ENCODE measurements at regions not wholly inside any gene's neighbourhood (a gene's known extent, or its start where the extent isn't known, plus 50 kb on each side); places are given as distances from the start of the nearest gene placed in this dataset.

DNA sequence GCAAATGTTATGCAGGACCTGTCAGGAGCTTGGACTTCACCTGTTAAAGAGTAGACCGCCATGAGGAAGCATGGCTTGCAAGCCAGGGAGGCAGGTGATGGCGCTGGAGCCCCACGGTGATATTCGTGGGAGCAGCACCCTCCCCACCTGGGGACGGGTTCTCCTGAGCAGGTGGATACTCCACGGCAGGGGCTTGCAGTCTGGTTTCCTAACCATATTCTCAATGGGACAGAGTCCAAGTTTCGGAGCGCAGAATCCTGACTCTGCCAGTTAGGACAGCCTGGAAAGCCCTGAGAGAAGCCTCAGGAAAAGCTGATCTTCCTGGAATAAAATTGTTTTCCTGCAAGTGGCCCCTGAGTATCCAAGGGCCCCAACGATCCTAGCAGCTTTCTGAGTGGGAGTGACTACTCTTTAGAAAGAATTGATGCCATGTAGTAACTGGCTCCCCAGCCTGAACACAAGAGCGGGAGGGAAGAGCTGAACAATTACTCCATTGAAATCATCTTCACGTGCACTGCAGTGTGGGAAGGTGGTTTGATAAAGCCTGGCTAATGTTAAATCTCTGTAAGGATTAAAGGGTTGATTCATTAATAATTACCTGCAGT, 146.3 kb upstream of the RAB4A start:
- Histone ChIP-seq H3K36me3 (no peaks in the 10 kb centered on the region), H3K4me1 (no peaks in the 10 kb centered on the region; the same call in 1 of the 2 replicates), H3K4me3 (ENCODE audit: low read depth, low read length) (no peak overlapping the region), H3K9me3 (no peaks in the 10 kb centered on the region), H3K27me3 (no peaks in the 10 kb centered on the region)
- DNase-seq: no peak
- TF ChIP-seq, protein P1, sequence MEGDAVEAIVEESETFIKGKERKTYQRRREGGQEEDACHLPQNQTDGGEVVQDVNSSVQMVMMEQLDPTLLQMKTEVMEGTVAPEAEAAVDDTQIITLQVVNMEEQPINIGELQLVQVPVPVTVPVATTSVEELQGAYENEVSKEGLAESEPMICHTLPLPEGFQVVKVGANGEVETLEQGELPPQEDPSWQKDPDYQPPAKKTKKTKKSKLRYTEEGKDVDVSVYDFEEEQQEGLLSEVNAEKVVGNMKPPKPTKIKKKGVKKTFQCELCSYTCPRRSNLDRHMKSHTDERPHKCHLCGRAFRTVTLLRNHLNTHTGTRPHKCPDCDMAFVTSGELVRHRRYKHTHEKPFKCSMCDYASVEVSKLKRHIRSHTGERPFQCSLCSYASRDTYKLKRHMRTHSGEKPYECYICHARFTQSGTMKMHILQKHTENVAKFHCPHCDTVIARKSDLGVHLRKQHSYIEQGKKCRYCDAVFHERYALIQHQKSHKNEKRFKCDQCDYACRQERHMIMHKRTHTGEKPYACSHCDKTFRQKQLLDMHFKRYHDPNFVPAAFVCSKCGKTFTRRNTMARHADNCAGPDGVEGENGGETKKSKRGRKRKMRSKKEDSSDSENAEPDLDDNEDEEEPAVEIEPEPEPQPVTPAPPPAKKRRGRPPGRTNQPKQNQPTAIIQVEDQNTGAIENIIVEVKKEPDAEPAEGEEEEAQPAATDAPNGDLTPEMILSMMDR (IDR thresholded peaks at IDR 0.05; ENCODE audit: low read depth, low read length): no peak

DNA sequence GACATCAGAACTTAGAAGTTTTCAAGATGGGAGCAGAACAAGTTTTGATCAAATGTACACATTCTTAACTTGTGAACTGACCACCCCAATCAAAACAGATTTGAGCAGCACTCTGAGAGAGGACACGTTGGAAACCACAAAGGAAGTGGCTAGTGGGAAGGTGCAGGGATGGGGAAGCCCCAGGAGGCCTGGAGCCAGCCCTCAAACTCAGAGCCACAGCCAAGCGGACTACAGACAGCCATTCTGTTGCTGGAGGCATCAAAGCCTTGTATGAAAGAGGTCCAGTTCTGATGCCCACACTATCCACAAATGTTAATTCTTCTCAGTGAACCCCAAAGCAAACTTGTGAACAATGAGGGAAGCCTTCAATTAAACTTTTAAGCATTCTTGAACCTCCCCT, 143.6 kb upstream of the RAB4A start:
- Histone ChIP-seq H3K4me3 (ENCODE audit: low read depth, low read length) (no peak overlapping the region), H3K27me3 (no peaks in the 10 kb centered on the region), H3K9me3 (no peaks in the 10 kb centered on the region), H3K4me1 (no peaks in the 10 kb centered on the region; the same call in 1 of the 2 replicates), H3K36me3 (no peaks in the 10 kb centered on the region)
- no peak for DNase-seq
- TF ChIP-seq, protein P1 (IDR thresholded peaks at IDR 0.05; ENCODE audit: low read depth, low read length): no peak

DNA sequence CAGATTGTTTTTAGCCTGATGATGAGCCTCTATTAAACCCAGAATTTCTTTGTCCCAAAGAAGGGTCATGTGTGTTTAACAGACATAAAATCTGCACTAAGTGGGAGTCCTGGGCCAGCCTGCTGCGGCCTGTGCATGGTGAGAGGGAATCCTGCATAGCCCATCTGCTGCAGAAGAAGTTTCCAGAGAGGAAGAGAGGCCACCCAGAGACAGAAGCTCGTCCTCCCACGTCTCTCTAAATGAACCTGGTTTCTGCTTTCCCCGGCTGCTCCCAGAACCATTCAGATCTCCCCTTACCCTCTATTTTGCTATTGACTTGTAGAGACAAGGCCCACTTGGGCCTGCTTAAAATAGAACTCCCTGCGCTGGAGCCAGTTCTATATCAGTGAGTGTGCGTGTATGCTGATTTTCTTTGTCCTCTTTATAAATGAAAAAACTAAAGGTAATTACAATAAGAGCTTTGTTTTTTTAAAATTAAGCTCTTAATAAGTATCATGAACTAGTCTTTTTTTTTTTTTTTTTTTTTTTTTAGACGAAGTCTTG, 142.8 kb upstream of the RAB4A start:
- TF ChIP-seq, protein P1 (IDR thresholded peaks at IDR 0.05; ENCODE audit: low read depth, low read length): no peak
- no peak for DNase-seq
- H3K9me3 ChIP-seq: no peaks in the 10 kb centered on the region
- no peaks in the 10 kb centered on the region for H3K27me3 ChIP-seq
- H3K36me3 ChIP-seq: no peaks in the 10 kb centered on the region
- no peak overlapping the region for H3K4me3 ChIP-seq (ENCODE audit: low read depth, low read length)
- no peaks in the 10 kb centered on the region; the same call in 1 of the 2 replicates for H3K4me1 ChIP-seq

DNA sequence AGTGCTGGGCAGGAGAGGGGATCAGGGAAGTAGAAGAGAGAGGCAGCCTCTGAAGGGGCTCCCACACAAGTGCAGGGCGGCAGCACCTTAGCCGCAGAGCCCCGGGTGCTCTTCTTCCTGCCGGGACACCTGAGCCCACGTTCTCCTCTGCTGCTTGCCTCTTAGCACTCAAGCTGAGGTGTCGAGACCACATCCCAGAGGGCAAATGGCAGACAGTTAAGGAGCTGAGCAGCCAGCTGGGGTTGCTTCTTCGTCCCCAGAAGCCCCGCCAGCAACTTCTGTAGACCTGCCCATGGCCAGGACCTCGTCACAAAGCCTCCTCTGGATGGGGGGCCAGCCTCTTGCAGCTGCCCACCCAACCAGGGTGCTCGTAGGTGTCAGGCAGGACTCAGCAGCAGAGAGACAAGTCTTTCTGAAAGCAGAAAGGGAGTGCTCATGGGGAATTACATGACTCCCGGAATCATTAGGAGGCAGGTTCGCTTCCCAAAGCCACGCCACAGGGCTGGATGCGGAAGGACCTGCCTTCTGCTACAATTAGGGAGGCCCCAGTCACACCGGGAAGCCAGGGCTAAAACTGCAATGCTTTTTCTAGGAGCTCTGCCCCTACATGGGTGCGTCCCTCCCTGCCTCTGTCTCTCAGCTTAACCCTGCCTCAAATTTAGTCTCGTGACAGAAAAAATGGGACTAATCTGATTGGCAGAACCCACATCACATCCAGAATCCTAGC, 141.4 kb upstream of the RAB4A start:
- Histone ChIP-seq H3K27me3 (no peaks in the 10 kb centered on the region), H3K9me3 (no peaks in the 10 kb centered on the region), H3K4me3 (ENCODE audit: low read depth, low read length) (no peak overlapping the region), H3K36me3 (no peaks in the 10 kb centered on the region), H3K4me1 (no peaks in the 10 kb centered on the region; the same call in 1 of the 2 replicates)
- no peak for DNase-seq
- TF ChIP-seq, protein P1 (IDR thresholded peaks at IDR 0.05; ENCODE audit: low read depth, low read length): no peak

DNA sequence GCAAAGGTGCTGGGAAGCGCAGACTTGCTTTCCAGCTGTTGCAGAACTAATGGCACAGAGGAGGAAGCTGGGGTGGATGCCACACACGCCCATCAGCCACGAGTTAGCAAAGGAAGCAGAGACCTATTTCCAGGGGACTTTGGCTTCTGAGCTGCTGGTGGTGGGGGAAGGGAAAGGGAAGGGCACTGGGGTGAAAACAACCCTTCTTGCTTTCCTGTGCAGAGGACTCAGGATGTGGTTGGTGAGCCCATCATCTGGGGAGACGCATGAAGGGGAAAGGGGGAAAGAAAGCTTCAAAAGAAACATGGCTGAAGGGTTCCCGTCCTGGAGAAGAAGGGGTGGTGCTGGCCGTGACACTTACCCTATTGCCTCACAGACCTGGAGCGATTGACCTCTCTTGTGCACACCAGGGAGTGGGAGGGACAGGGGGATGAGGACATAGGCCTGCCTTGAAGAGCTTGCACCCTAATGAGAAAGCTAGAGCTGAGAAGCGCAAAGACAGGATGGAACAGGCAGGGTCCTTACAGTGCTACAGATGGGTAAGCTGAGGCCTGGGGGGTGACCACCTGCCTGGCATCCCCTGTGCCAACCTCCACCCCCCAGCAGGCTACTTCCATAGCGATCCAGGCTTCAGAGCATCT, 140.8 kb upstream of the RAB4A start:
- Histone ChIP-seq H3K36me3 (no peaks in the 10 kb centered on the region), H3K4me3 (ENCODE audit: low read depth, low read length) (no peak overlapping the region), H3K27me3 (no peaks in the 10 kb centered on the region), H3K4me1 (no peaks in the 10 kb centered on the region; the same call in 1 of the 2 replicates), H3K9me3 (no peaks in the 10 kb centered on the region; the same call in 1 of the 2 replicates)
- TF ChIP-seq, protein P1 (IDR thresholded peaks at IDR 0.05; ENCODE audit: low read depth, low read length): no peak
- DNase-seq: no peak

All from BE2C (cell line).